ENCODE measurements at regions not wholly inside any gene's neighbourhood (a gene's known extent, or its start where the extent isn't known, plus 50 kb on each side); places are given as distances from the start of the nearest gene placed in this dataset.

DNA sequence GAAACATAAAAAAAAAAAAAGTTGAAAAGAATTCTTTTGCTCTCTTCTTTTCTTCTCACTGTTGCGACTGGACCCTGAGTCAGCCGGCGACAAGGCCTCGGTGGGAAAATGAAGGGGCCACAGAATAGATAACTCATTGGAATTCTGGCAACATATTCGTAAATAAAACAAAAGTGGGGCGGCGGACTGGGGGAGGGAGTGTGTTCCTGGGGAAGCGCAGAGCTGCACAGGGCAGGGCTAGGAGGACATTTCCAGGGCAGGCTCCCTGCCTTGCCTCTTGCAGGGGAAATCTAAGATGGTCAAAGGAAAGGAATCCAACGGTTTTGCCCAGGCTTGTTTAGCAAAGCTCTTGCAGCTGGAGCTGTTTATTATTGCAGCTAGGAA lies 1042.8 kb upstream of the NR2F2 start:
- Histone ChIP-seq H3K27ac (ENCODE audit: low read length) (no peak overlapping the region), H3K9me3 (ENCODE audit: insufficient read depth, low read length, severe bottlenecking) (no peaks in the 10 kb centered on the region), H3K27me3 (ENCODE audit: insufficient read depth, low read length, poor library complexity) (peaks cover 19% of the 10 kb centered on the region), H2AFZ (ENCODE audit: low read depth, low read length) (no peak overlapping the region), H3K4me3 (ENCODE audit: low read depth in 1 of 2, low read length in 2 of 2) (no peak overlapping the region), H4K20me1 (ENCODE audit: insufficient read depth, low read length) (no peaks in the 10 kb centered on the region), H3K4me1 (ENCODE audit: insufficient read depth, low read length) (peaks cover 18% of the 10 kb centered on the region; the same call in 1 of the 2 replicates), H3K36me3 (ENCODE audit: insufficient read depth, low read length) (no peaks in the 10 kb centered on the region), H3K9ac (ENCODE audit: low read depth, low read length) (no peak overlapping the region), H3K79me2 (ENCODE audit: insufficient read depth, low read length) (no peaks in the 10 kb centered on the region), H3K4me2 (ENCODE audit: insufficient read depth, low read length) (no peak overlapping the region)
- ATAC-seq (ENCODE audit: insufficient read depth, low read depth) (no peak), DNase-seq (no peak)
- TF ChIP-seq CTCF (IDR thresholded peaks at IDR 0.05; ENCODE audit: borderline replicate concordance, extremely low read depth, low read length, poor library complexity, severe bottlenecking) (no peak), EZH2 (IDR thresholded peaks at IDR 0.05; ENCODE audit: borderline replicate concordance, low read depth, low read length, severe bottlenecking) (no peak)

- Histone ChIP-seq H3K4me1 (ENCODE audit: insufficient read depth, low read length) (peaks cover 18% of the 10 kb centered on the region; the same call in 1 of the 2 replicates), H3K4me3 (ENCODE audit: low read depth in 1 of 2, low read length in 2 of 2) (no peak overlapping the region), H3K27ac (ENCODE audit: low read length) (no peak overlapping the region), H3K4me2 (ENCODE audit: insufficient read depth, low read length) (no peak overlapping the region), H3K9me3 (ENCODE audit: insufficient read depth, low read length, severe bottlenecking) (no peaks in the 10 kb centered on the region), H3K27me3 (ENCODE audit: insufficient read depth, low read length, poor library complexity) (peaks cover 17% of the 10 kb centered on the region), H3K36me3 (ENCODE audit: insufficient read depth, low read length) (no peaks in the 10 kb centered on the region), H3K79me2 (ENCODE audit: insufficient read depth, low read length) (no peaks in the 10 kb centered on the region), H4K20me1 (ENCODE audit: insufficient read depth, low read length) (no peaks in the 10 kb centered on the region), H3K9ac (ENCODE audit: low read depth, low read length) (no peak overlapping the region), H2AFZ (ENCODE audit: low read depth, low read length) (no peak overlapping the region)
- ATAC-seq (ENCODE audit: insufficient read depth, low read depth) = no peak
- DNase-seq = no peak
- TF ChIP-seq EZH2 (IDR thresholded peaks at IDR 0.05; ENCODE audit: borderline replicate concordance, low read depth, low read length, severe bottlenecking) (no peak), CTCF (IDR thresholded peaks at IDR 0.05; ENCODE audit: borderline replicate concordance, extremely low read depth, low read length, poor library complexity, severe bottlenecking) (no peak)
Observed at GRCh38 chr15:95288626-95289025, 1041.9 kb upstream of the NR2F2 start.

DNA sequence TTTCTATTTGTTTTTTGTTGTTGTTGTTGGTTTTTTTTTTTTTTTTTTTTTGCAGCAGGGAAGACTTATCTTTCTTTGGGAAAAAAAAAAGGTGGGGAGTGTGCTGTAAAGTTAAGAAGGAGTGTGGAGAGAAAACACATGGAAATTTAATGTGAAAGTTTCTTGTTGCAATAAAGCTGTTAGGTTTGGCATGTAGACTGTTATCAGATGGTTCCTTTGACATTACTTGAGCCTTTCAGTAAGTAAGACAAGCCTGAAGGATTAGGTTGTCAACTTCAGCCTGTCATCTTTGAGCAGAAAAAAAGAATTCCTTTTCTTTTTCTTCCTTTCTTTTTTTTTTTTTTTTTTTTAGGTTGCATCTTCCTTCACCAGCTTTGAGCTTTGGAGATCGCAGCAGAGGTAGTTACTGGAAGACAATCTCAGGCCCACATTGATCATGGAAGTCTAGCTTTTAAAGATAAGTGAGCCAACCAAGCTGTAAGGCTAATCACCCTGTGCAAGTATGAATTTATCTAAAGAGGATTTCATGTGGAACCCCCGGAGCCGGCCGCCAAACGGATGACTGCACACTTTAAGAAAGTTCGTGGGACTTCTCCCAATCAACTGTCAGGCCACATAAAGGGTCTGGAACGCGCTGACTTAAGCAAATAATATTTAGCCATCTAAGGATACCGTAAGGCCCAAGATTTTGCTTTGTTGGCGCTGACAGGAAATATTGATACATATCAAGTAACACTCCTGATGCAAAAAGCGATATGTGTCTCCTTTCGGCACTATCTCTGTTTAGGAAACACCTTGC lies 1040.1 kb upstream of the NR2F2 start:
- Histone ChIP-seq H3K79me2 (ENCODE audit: insufficient read depth, low read length) (no peaks in the 10 kb centered on the region), H3K36me3 (ENCODE audit: insufficient read depth, low read length) (no peaks in the 10 kb centered on the region), H3K4me3 (ENCODE audit: low read depth in 1 of 2, low read length in 2 of 2) (no peak overlapping the region), H2AFZ (ENCODE audit: low read depth, low read length) (no peak overlapping the region), H3K27ac (ENCODE audit: low read length) (no peak overlapping the region), H4K20me1 (ENCODE audit: insufficient read depth, low read length) (no peaks in the 10 kb centered on the region), H3K27me3 (ENCODE audit: insufficient read depth, low read length, poor library complexity) (peaks cover 18% of the 10 kb centered on the region), H3K9ac (ENCODE audit: low read depth, low read length) (no peak overlapping the region), H3K4me2 (ENCODE audit: insufficient read depth, low read length) (no peak overlapping the region), H3K4me1 (ENCODE audit: insufficient read depth, low read length) (peaks cover 8% of the 10 kb centered on the region; the same call in 1 of the 2 replicates), H3K9me3 (ENCODE audit: insufficient read depth, low read length, severe bottlenecking) (no peaks in the 10 kb centered on the region)
- TF ChIP-seq CTCF (IDR thresholded peaks at IDR 0.05; ENCODE audit: borderline replicate concordance, extremely low read depth, low read length, poor library complexity, severe bottlenecking) = no peak
- TF ChIP-seq EZH2 (IDR thresholded peaks at IDR 0.05; ENCODE audit: borderline replicate concordance, low read depth, low read length, severe bottlenecking) = no peak
- ATAC-seq (ENCODE audit: insufficient read depth, low read depth) (no peak), DNase-seq (no peak)
